IPS-18a (cell line): ENCODE measurements at regions not wholly inside any gene's neighbourhood (a gene's known extent, or its start where the extent isn't known, plus 50 kb on each side); places are given as distances from the start of the nearest gene placed in this dataset.

ENCODE experiments used
- H3K27ac ChIP-seq: one replicate; pipeline ENCODE4 v1.5.1; 2013; ENCODE audit warnings: low read length
- H3K27me3 ChIP-seq: one replicate; pipeline ENCODE4 v1.6.1; 2013; ENCODE audit warnings: mild to moderate bottlenecking, low read length; ENCODE audit not compliant: control insufficient read depth, insufficient read depth
- H3K36me3 ChIP-seq: one replicate; pipeline ENCODE4 v1.6.1; 2013; ENCODE audit warnings: low read depth, low read length; ENCODE audit not compliant: control insufficient read depth
- H3K4me1 ChIP-seq: one replicate; pipeline ENCODE4 v1.6.1; 2013; ENCODE audit warnings: low read depth, low read length; ENCODE audit not compliant: control insufficient read depth
- H3K4me3 ChIP-seq: one replicate; pipeline ENCODE4 v1.5.1; 2013; ENCODE audit warnings: low read length
- H3K9ac ChIP-seq: one replicate; pipeline ENCODE4 v1.6.1; 2013; ENCODE audit warnings: mild to moderate bottlenecking, low read length, moderate library complexity
- H3K9me3 ChIP-seq: one replicate; pipeline ENCODE4 v1.6.1; 2013; ENCODE audit warnings: low read depth, low read length; ENCODE audit not compliant: control insufficient read depth

GRCh38 chr6:140970485-140970884 lies 1162.2 kb upstream of the GJE1 start:
- H3K36me3 ChIP-seq: no peaks in the 10 kb centered on the region
- no peaks in the 10 kb centered on the region for H3K9me3 ChIP-seq
- H3K27ac ChIP-seq: no peak overlapping the region
- H3K4me1 ChIP-seq: no peaks in the 10 kb centered on the region
- H3K27me3 ChIP-seq: no peaks in the 10 kb centered on the region
- H3K4me3 ChIP-seq: no peak overlapping the region
- H3K9ac ChIP-seq: no peak overlapping the region

- Histone ChIP-seq H3K9me3 (no peaks in the 10 kb centered on the region), H3K4me1 (no peaks in the 10 kb centered on the region), H3K4me3 (no peak overlapping the region), H3K27ac (no peak overlapping the region), H3K36me3 (no peaks in the 10 kb centered on the region), H3K27me3 (no peaks in the 10 kb centered on the region), H3K9ac (no peak overlapping the region)
Observed at GRCh38 chr6:140968062-140968461, 1164.7 kb upstream of the GJE1 start.

DNA sequence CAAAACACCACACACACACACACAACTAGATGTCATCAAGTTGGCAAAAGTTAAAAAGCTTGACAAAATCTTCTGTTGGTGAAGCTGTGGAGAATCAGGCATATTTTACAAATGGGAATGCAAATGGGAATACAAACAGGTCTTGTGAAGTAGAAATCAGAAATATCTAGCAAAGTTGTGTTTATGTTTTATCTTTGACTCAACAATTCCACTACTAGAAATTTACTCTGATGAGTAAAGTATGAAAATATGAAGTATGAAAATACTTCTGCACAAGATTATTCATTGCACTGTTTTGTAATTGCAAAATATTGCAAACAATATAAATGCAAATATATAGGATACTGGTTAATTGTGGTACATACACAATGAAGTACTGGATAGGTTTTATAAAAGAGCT lies 1166.0 kb upstream of the GJE1 start:
- H3K27me3 ChIP-seq: no peaks in the 10 kb centered on the region
- no peak overlapping the region for H3K4me3 ChIP-seq
- no peak overlapping the region for H3K27ac ChIP-seq
- H3K36me3 ChIP-seq: no peaks in the 10 kb centered on the region
- no peak overlapping the region for H3K9ac ChIP-seq
- no peaks in the 10 kb centered on the region for H3K4me1 ChIP-seq
- H3K9me3 ChIP-seq: no peaks in the 10 kb centered on the region

DNA sequence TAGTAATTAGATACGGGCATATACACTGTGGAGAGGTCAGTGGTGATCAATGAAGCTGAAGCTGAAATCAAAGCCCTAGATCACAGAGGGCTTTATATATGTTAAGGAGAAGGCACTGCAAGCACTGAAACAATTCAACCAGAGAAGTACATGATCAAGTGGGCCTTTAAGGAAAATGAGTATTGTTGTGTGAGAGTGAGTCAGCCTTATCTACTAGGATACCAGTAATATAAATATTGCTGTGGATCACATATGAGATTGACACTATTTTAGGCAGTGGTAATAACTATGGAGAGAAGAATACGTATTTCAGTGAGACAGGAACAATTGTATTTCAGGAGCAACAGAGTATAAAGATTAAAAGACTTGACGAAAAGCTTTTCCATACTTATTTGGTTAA lies 1172.2 kb upstream of the GJE1 start:
- Histone ChIP-seq H3K27ac (no peak overlapping the region), H3K4me1 (no peaks in the 10 kb centered on the region), H3K9ac (no peak overlapping the region), H3K27me3 (no peaks in the 10 kb centered on the region), H3K4me3 (no peak overlapping the region), H3K36me3 (no peaks in the 10 kb centered on the region), H3K9me3 (no peaks in the 10 kb centered on the region)

- H3K27ac ChIP-seq: no peak overlapping the region
- H3K4me3 ChIP-seq: no peak overlapping the region
- H3K36me3 ChIP-seq: no peaks in the 10 kb centered on the region
- no peak overlapping the region for H3K9ac ChIP-seq
- no peaks in the 10 kb centered on the region for H3K9me3 ChIP-seq
- no peaks in the 10 kb centered on the region for H3K4me1 ChIP-seq
- no peaks in the 10 kb centered on the region for H3K27me3 ChIP-seq
Observed at GRCh38 chr6:140957386-140957785, 1175.3 kb upstream of the GJE1 start.

- no peak overlapping the region for H3K27ac ChIP-seq
- H3K27me3 ChIP-seq: no peaks in the 10 kb centered on the region
- no peaks in the 10 kb centered on the region for H3K4me1 ChIP-seq
- H3K4me3 ChIP-seq: no peak overlapping the region
- H3K36me3 ChIP-seq: no peaks in the 10 kb centered on the region
- H3K9me3 ChIP-seq: no peaks in the 10 kb centered on the region
- H3K9ac ChIP-seq: no peak overlapping the region
Observed at GRCh38 chr6:140956571-140957369, 1176.0 kb upstream of the GJE1 start.

DNA sequence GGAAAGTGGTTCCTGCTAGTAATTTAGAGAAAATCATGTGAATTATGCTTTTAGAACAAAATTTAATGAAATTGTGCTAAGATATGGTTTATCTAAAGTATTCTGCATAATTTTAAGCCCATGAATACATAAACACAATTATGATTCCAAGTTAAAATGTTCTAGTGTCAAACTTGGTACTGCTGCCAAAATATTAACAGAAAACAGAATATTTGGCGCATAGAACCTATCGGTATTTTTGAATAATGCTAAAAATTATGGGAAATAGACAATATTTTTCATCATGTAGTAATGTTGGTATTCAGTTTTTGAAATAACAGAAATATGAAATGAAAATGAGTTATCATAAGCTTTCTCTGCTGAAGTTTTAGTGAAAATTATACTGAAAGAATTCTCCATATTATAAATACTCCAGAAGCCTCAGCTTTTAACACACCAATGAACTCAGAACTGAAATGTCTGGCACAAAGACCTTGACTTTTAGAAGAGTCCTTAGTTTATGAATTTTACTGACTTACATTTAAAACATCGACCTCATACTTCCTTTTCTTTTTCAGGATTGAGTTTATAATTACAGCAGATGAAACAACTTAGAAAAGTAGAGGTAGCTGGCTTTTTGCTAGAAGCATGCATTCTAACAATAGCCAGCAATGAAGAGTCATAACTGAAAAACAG lies 1192.3 kb upstream of the GJE1 start:
- Histone ChIP-seq H3K9ac (no peak overlapping the region), H3K4me3 (no peak overlapping the region), H3K4me1 (no peaks in the 10 kb centered on the region), H3K27me3 (no peaks in the 10 kb centered on the region), H3K9me3 (peaks cover 6% of the 10 kb centered on the region), H3K36me3 (no peaks in the 10 kb centered on the region), H3K27ac (no peak overlapping the region)

DNA sequence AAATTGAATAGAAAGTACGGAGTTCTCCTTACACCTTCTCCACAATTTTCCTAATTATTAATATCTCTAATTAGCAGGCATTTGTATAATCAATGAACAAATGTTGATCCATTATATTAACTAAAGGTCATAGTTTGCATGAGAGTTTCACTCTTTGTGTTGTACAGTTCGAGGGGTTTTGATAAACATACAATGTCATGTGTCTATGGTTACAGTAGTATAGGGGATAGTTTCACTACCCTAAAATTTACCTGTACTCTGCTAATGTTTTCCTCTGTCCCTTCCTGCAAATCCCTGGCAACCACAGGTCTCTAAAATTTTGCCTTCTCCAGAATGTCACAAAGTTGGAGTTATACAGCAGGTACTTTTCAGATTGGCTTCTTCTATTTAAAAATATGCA lies 1199.8 kb upstream of the GJE1 start:
- no peaks in the 10 kb centered on the region for H3K9me3 ChIP-seq
- no peak overlapping the region for H3K9ac ChIP-seq
- no peak overlapping the region for H3K27ac ChIP-seq
- no peaks in the 10 kb centered on the region for H3K4me1 ChIP-seq
- no peaks in the 10 kb centered on the region for H3K27me3 ChIP-seq
- H3K36me3 ChIP-seq: no peaks in the 10 kb centered on the region
- no peak overlapping the region for H3K4me3 ChIP-seq

- no peaks in the 10 kb centered on the region for H3K4me1 ChIP-seq
- H3K4me3 ChIP-seq: no peak overlapping the region
- no peaks in the 10 kb centered on the region for H3K27me3 ChIP-seq
- no peaks in the 10 kb centered on the region for H3K36me3 ChIP-seq
- H3K9me3 ChIP-seq: no peaks in the 10 kb centered on the region
- H3K9ac ChIP-seq: no peak overlapping the region
- no peak overlapping the region for H3K27ac ChIP-seq
Observed at GRCh38 chr6:140931581-140931980, 1201.1 kb upstream of the GJE1 start.

DNA sequence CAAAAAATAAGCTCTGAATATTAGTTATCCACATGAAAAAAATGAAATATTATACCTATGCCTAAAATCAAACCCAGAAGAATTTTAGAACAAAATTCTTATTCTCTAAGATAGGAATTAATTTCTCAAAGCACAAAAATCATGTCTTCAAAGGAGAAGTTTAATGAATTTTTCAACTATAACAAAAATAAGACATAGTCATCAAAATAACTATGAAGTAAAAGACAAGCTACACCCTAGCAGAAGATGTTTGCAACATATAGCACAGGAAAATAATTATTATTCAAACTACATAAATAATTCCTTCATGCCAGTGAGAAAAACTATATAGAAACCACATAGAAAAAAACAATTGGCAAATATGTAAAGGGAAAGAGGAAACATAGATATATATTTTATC lies 1203.6 kb upstream of the GJE1 start:
- Histone ChIP-seq H3K4me3 (no peak overlapping the region), H3K9ac (no peak overlapping the region), H3K36me3 (no peaks in the 10 kb centered on the region), H3K4me1 (no peaks in the 10 kb centered on the region), H3K27ac (no peak overlapping the region), H3K27me3 (no peaks in the 10 kb centered on the region), H3K9me3 (no peaks in the 10 kb centered on the region)

GRCh38 chr6:140923048-140923447 lies 1209.7 kb upstream of the GJE1 start:
- Histone ChIP-seq H3K9ac (no peak overlapping the region), H3K27me3 (no peaks in the 10 kb centered on the region), H3K27ac (no peak overlapping the region), H3K9me3 (no peaks in the 10 kb centered on the region), H3K4me1 (peaks cover 3% of the 10 kb centered on the region), H3K36me3 (no peaks in the 10 kb centered on the region), H3K4me3 (no peak overlapping the region)
